Gastroesophageal sphincter (tissue), 4 donors: ENCODE measurements at regions not wholly inside any gene's neighbourhood (a gene's known extent, or its start where the extent isn't known, plus 50 kb on each side); places are given as distances from the start of the nearest gene placed in this dataset.
A peak's percentile ranks its signal among the peaks of the same experiment; 100 is the strongest.

ENCODE experiments used
- ATAC-seq: fragments of 150-250 bp; one replicate; pipeline ENCODE4 v1.9.1; 2016; ENCODE audit warnings: mild to moderate bottlenecking, moderate library complexity
- H3K27ac ChIP-seq, 4 donors: fragments of 200-600 bp; sonication (generic) in 3 of 4; 1 replicate in 3 of 4; 2 replicates in 1 of 4; pipeline ENCODE4 v1.5.1; 2016 to 2019
- H3K27me3 ChIP-seq: fragments of 200-600 bp; sonication (generic); one replicate; pipeline ENCODE4 v1.5.1; 2019
- H3K36me3 ChIP-seq, 2 donors: fragments of 200-600 bp; sonication (generic); one replicate each; pipeline ENCODE4 v1.5.1; 2019; ENCODE audit warnings: control low read depth in 1 of 2
- H3K4me1 ChIP-seq, 3 donors: fragments of 200-600 bp; sonication (generic); 1 replicate in 2 of 3; 2 replicates in 1 of 3; pipeline ENCODE4 v1.5.1; 2016 to 2019; ENCODE audit warnings: control low read depth in 2 of 3
- H3K4me3 ChIP-seq, 2 donors: fragments of 200-600 bp; sonication (generic); one replicate each; pipeline ENCODE4 v1.5.1; 2019; ENCODE audit warnings: mild to moderate bottlenecking in 1 of 2, moderate library complexity in 1 of 2
- H3K9me3 ChIP-seq, 3 donors: fragments of 200-600 bp; sonication (generic); one replicate each; pipeline ENCODE4 v1.5.1; 2017 to 2019; ENCODE audit warnings: control low read depth in 2 of 3
- EP300 ChIP-seq: sonication (generic); formaldehyde crosslinking; IDR thresholded peaks from one replicate; pipeline ENCODE4 v1.6.1; 2017; ENCODE audit warnings: antibody characterized with exemption, mild to moderate bottlenecking
- POLR2A ChIP-seq, 2 donors: fragments of 450-650 bp; IDR thresholded peaks; one replicate each; pipeline ENCODE4 v1.6.1; 2017; ENCODE audit warnings: antibody characterized with exemption in 2 of 2, mild to moderate bottlenecking in 2 of 2, moderate library complexity in 1 of 2
- POLR2AphosphoS5 ChIP-seq: sonication (generic); formaldehyde crosslinking; IDR thresholded peaks from one replicate; pipeline ENCODE4 v1.6.1; 2017; ENCODE audit warnings: antibody characterized with exemption
- WGBS, 2 donors: methylation state at CpG; one replicate each; pipeline ENCODE4 v1.1.5; 2018; ENCODE audit warnings: low coverage in 1 of 2; 5-methylcytosine and 5-hydroxymethylcytosine counted together
- TF ChIP-seq, protein P1 (sequence below), 4 experiments: fragments of 200-600 bp in 2 of 4; fragments of 450-650 bp in 2 of 4; sonication (generic) in 1 of 4; IDR thresholded peaks; one replicate each; pipeline ENCODE4 v1.5.1; 2017 to 2019; ENCODE audit warnings: antibody characterized with exemption in 4 of 4, mild to moderate bottlenecking in 2 of 4, moderate library complexity in 2 of 4

DNA sequence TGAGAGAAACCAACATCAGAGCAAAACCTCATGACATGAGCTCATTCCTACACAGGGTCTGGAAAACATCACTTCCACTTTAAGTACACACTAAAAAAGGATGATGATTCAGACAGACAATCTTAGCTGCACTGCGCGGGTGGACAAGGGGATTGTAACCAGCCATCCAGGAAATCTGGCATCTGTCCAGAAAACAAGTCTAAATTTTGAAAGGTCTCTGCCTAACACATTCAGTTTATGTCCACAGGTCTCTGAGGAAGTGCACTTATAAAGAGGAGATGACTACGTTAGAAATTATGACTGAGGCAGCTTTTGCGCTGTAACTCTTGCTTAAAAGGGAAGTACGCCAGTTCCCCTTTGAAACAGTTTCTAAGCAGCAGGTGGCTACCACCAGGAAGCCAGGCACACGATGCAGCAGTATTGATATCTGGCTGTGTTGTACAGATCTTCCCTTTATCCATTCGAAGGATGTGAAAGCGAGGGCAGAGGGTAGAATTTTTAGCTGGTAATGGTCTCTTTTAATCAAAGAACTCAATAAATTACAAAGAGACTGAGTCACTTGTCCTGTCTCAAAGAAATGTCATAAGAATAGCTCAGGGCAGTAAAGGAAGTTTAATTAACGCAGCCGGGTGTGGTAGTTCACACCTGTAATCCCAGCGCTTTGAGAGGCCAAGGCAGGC lies 128.0 kb downstream of the SETD4 start:
- WGBS, 2 donors = 19 to 25% methylated on average over 11 of the region's 11 CpGs
- peaks cover 0 to 22% (median 5%) of the 10 kb centered on the region in 3 donors for H3K4me1 ChIP-seq
- H3K27me3 ChIP-seq = no peaks in the 10 kb centered on the region
- no peaks in the 10 kb centered on the region for H3K36me3 ChIP-seq
- H3K27ac ChIP-seq = peak overlapping the region; percentile 14 to 72 (median 62)
- peak; percentile 83 for ATAC-seq
- H3K9me3 ChIP-seq = no peaks in the 10 kb centered on the region
- TF ChIP-seq POLR2AphosphoS5 (peak; percentile 91), POLR2A (IDR thresholded peaks at IDR 0.05) (no peak)
- H3K4me3 ChIP-seq = no peak overlapping the region

DNA sequence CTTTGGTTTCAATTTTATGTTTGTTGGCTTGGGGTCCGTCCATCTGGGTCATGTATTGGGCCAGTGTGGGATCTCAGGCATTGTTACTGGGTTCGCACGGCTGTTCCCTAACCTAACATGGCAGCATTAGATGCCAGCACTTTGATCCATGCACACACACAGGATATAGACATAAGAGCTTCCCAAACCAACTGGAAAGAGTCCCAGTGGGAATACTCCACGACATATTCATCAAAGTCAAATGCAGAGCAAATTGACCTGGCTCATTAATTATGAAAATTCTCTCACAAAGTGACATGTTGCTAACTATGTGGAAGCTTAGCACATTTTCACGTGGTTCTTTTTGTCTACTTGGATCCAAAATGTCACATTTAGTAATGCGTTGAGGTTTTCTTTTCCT lies 130.4 kb downstream of the SETD4 start:
- TF ChIP-seq EP300 = no peak
- TF ChIP-seq, protein P1, sequence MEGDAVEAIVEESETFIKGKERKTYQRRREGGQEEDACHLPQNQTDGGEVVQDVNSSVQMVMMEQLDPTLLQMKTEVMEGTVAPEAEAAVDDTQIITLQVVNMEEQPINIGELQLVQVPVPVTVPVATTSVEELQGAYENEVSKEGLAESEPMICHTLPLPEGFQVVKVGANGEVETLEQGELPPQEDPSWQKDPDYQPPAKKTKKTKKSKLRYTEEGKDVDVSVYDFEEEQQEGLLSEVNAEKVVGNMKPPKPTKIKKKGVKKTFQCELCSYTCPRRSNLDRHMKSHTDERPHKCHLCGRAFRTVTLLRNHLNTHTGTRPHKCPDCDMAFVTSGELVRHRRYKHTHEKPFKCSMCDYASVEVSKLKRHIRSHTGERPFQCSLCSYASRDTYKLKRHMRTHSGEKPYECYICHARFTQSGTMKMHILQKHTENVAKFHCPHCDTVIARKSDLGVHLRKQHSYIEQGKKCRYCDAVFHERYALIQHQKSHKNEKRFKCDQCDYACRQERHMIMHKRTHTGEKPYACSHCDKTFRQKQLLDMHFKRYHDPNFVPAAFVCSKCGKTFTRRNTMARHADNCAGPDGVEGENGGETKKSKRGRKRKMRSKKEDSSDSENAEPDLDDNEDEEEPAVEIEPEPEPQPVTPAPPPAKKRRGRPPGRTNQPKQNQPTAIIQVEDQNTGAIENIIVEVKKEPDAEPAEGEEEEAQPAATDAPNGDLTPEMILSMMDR (IDR thresholded peaks at IDR 0.05) = no peak
- no peak for TF ChIP-seq POLR2AphosphoS5
- TF ChIP-seq POLR2A (IDR thresholded peaks at IDR 0.05) = no peak
- Histone ChIP-seq H3K36me3 (no peaks in the 10 kb centered on the region), H3K4me1 (peaks cover 0 to 22% (median 5%) of the 10 kb centered on the region in 3 donors), H3K9me3 (no peaks in the 10 kb centered on the region), H3K27me3 (peaks cover 7% of the 10 kb centered on the region), H3K27ac (no peak overlapping the region), H3K4me3 (no peak overlapping the region)
- 74 to 82% methylated on average over 6 of the region's 6 CpGs for WGBS, 2 donors
- ATAC-seq = no peak

DNA sequence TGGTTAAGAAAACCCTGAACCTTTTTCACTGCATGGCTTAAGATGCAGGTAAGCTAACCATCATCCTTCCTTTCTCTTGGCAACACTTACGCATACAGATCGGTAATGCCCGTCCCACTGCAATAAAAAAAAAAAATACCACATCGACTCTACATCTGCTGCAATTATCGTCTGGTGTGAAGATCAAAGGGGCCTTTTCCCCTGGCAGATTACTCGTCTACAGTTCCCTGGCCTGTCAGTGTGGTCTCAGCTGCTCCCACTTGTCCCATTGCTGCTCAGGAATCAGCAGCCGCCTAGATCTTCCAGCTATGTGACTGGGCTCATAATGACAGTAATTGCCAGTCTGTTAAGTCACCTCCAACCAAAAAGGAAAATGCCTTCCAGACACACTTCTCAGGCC lies 133.1 kb downstream of the SETD4 start:
- Histone ChIP-seq H3K4me1 (peaks cover 0 to 7% (median 0%) of the 10 kb centered on the region in 3 donors), H3K9me3 (no peaks in the 10 kb centered on the region), H3K4me3 (no peak overlapping the region), H3K27me3 (peaks cover 12% of the 10 kb centered on the region), H3K36me3 (no peaks in the 10 kb centered on the region), H3K27ac (no peak overlapping the region)
- TF ChIP-seq POLR2A (IDR thresholded peaks at IDR 0.05) = no peak
- 71 to 79% methylated on average over 7 of the region's 7 CpGs for WGBS, 2 donors
- no peak for ATAC-seq

DNA sequence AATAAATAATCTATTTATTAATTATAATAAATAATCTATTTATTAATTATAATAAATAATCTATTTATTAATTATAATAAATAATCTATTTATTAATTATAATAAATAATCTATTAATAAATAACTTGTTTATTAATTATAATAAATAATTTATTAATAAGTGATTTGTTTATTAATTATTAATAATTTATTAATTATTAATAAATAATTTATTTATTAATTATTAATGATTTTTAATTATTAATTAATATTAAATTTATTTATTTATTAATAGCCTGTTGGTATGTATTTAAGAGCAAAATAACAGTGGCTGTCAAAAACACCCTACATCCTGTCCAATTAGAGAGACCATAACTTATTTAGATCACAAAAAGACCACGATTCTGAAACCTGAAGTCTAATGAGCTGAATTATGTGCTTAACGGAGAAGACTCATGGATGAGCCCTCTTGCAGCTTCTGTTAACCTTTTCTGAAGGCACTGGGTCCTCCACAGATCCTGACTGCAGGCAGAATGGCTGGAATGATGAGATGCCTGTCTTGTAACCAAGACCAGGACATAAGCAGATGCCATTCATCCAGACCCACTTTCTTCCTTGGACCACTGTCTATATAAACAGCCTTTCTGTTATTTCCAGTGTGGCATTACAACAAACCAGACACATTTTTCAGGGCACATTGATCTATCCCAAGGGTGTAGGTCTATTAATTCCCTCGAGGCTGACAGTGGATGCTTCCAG lies 134.2 kb downstream of the SETD4 start:
- Histone ChIP-seq H3K4me3 (no peak overlapping the region), H3K4me1 (no peaks in the 10 kb centered on the region), H3K9me3 (no peaks in the 10 kb centered on the region), H3K27me3 (peaks cover 12% of the 10 kb centered on the region), H3K27ac (no peak overlapping the region), H3K36me3 (no peaks in the 10 kb centered on the region)
- TF ChIP-seq, protein P1 (IDR thresholded peaks at IDR 0.05) = no peak
- TF ChIP-seq EP300 (no peak), POLR2AphosphoS5 (no peak)
- 62 to 85% methylated on average over 3 of the region's 3 CpGs for WGBS, 2 donors
- no peak for ATAC-seq

DNA sequence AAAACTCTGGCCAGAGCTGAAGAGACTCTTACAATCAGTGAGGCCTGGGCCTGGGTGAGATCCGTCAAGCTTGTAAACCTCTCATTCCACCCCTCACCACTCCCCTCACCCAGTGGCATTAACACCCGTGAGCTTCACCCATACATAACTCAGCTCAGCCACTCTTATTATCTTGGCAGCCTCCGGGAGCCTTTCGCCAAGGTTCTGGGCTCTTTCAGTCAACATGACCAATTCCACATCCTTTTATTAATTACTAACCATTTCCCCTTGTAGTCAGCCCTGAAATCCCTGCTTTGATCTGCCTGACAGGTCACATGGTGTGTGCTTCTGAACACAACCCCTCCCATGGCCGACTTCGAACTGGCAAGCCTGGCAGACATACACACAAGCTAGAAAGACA lies 134.8 kb downstream of the SETD4 start:
- 35 to 61% methylated on average over 5 to 6 of the region's 6 CpGs for WGBS, 2 donors
- H3K9me3 ChIP-seq = no peaks in the 10 kb centered on the region
- H3K27me3 ChIP-seq = peaks cover 12% of the 10 kb centered on the region
- H3K36me3 ChIP-seq = no peaks in the 10 kb centered on the region
- H3K27ac ChIP-seq = peak overlapping the region in 2 of 4 donors; percentile 17 to 29
- no peak for ATAC-seq
- H3K4me1 ChIP-seq = no peaks in the 10 kb centered on the region
- TF ChIP-seq EP300 = no peak
- no peak for TF ChIP-seq POLR2A (IDR thresholded peaks at IDR 0.05)
- TF ChIP-seq, protein P1 (IDR thresholded peaks at IDR 0.05) = no peak
- no peak for TF ChIP-seq POLR2AphosphoS5
- H3K4me3 ChIP-seq = no peak overlapping the region
